ENCODE measurements at regions not wholly inside any gene's neighbourhood (a gene's known extent, or its start where the extent isn't known, plus 50 kb on each side); places are given as distances from the start of the nearest gene placed in this dataset.
"Not testable (repeated sequence)": the region's sequence is repeated elsewhere in the genome, so short reads cannot be mapped to it uniquely, and the experiment has no call there.

DNA sequence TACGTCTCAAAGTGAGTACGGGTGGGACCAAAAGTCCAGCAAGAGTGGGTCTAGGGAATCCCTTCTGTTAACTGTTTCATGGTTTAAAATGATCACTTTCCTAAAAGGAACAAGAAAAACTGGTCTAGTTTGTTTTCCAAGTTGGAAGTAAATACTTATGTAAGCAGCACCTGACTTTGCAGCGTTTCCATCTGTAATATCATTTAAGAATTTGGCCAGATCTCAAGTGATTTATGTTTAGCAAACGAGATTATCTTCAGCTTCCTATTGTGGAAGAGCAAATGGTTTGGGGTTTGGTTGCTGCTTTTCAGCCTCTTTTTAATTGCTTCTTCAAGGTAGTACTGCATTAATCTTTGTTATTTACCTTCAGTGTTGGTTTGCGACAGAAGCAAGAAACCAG lies 50.4 kb downstream of the FHIP1A start:
- H3K4me3 ChIP-seq (ENCODE audit: low read depth, low read length): no peak overlapping the region
- DNase-seq (ENCODE audit: low read depth): no peak

DNA sequence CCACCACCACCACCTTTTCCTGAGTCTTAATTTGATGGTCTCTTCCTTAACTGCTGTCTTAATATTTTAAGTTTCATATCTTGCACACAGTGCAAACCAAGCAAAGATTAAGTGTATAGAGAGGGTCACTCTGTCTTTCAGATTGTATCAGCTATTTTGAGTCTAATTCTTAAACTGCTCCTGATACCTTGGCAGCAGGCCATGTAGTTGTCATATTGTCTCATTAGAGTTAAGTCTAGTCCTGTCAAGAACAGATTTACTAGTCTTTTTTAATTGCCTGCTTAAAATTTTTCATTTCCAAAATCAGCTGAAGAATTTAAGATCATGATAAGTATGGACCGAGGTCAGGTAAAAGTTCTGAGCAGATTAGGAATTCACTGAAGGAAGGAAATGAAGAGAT lies 51.5 kb downstream of the FHIP1A start:
- H3K4me3 ChIP-seq (ENCODE audit: low read depth, low read length): no peak overlapping the region

DNA sequence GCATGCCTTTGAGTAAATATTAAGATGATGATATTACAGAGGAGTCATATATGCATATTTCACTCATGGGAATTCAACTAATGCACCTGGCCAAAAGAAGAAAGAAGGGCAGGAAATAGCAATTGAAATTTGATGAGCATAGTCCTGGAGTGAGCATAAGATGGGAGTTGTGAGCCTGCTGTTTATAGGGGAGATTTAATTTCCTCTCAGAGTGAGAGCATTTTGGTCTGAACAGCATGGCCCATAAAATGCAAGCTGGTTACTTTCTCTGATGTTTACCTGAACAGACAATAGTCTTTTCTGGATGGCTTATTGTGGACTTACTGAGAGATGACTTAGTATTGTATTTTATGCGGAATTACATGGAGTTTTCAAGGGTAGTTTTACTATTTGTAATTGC lies 53.6 kb downstream of the FHIP1A start:
- DNase-seq (ENCODE audit: low read depth): no peak

More for the DNA sequence above, 51.5 kb downstream of the FHIP1A start:
- DNase-seq (ENCODE audit: low read depth): no peak

DNA sequence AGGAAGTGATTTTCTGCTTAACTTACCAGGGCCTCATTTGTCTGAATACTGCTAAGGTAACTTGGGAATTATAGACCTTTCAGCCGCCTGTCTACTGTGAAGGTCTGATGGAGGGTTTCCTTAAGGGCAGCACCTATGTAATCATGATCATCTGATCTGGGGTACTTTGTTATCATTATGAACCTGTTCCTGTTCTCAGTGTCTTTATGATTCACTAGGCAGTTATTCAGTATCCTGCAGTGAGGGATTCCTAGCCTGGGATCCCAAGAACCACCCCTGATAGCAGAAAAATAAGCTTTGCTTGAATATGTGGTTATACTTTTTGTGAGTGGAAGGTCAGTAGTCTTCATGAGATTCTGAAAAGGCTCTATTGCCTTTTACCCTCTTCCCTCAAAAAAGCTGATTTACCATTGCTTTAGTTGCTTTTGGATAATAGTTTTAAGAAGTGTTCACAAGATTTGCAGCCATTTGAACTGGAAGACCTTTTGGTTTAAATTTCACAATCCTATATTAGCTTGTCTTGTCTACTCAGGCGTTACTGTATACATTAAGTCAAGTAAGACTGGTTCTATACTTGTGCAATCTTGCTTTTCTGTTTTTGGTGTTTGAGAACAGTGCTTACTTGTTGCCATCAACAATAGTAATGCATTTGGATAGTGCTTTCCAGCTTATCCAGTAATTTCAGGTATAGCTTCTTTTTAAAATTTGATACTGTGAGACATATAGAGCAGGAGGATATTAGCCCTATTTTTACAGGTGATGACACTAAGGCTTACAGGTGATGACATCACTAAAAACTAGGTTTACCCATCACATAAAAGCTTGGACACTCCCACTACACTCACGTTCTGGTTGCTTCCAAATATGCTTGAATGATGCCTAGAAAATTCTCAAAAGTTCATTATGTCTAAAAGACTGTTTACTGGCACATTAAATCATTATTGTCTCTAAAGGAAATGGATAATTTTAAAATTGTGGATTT lies 60.0 kb downstream of the FHIP1A start:
- H3K4me3 ChIP-seq (ENCODE audit: low read depth, low read length): no peak overlapping the region
- no peak for DNase-seq (ENCODE audit: low read depth)

More for the DNA sequence above, 53.6 kb downstream of the FHIP1A start:
- H3K4me3 ChIP-seq (ENCODE audit: low read depth, low read length): no peak overlapping the region

- no peak for DNase-seq (ENCODE audit: low read depth)
Measured at GRCh38 chr4:151469970-151470369, 61.0 kb downstream of the FHIP1A start.

GRCh38 chr4:151471728-151472127 lies 62.8 kb downstream of the FHIP1A start:
- H3K4me3 ChIP-seq (ENCODE audit: low read depth, low read length): no peak overlapping the region
- no peak for DNase-seq (ENCODE audit: low read depth)

More at GRCh38 chr4:151469970-151470369, 61.0 kb downstream of the FHIP1A start:
- H3K4me3 ChIP-seq (ENCODE audit: low read depth, low read length): no peak overlapping the region

- no peak overlapping the region for H3K4me3 ChIP-seq (ENCODE audit: low read depth, low read length)
- DNase-seq (ENCODE audit: low read depth): no peak
Measured at GRCh38 chr4:151472297-151472696, 63.3 kb downstream of the FHIP1A start.

- no peak for DNase-seq (ENCODE audit: low read depth)
Measured at GRCh38 chr4:151472711-151473110, 63.7 kb downstream of the FHIP1A start.

GRCh38 chr4:151473521-151474097 lies 64.6 kb downstream of the FHIP1A start:
- H3K4me3 ChIP-seq (ENCODE audit: low read depth, low read length): no peak overlapping the region
- DNase-seq (ENCODE audit: low read depth): no peak

More at GRCh38 chr4:151472711-151473110, 63.7 kb downstream of the FHIP1A start:
- no peak overlapping the region for H3K4me3 ChIP-seq (ENCODE audit: low read depth, low read length)

DNA sequence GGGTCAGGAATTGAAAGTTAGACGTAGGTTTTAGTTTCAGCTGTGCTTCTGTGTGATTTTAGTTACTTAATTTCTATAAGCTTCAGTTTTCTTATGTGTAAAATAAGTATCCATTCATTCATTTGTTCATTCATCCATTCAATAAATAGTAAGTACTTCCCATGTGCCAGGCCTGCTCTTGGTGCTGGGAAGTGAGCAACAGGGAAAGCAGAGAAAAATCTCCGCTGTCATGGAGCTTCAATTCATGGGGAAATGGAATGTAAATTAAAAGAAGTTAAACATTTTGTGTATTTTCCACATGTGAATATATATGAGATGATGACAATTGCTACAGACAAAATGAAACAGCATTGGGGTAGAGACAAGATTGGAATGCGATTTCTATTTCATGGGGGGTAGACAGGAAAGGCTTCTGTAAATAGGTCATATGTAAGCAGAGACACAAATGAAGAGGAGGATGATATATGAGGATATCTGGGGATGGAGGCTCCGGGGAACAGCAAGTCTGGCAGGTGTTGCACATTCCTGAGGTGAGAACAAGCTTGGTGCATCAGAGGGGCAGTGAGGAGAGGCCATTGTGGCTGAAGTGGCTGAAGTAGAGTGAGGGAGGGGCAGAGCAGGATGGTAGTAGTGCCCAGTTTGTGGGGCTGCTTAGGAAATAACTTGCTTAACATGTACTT lies 66.2 kb downstream of the FHIP1A start:
- no peak overlapping the region for H3K4me3 ChIP-seq (ENCODE audit: low read depth, low read length)
- no peak for DNase-seq (ENCODE audit: low read depth)

GRCh38 chr4:151481813-151482212 lies 72.8 kb downstream of the FHIP1A start:
- no peak overlapping the region for H3K4me3 ChIP-seq (ENCODE audit: low read depth, low read length)
- DNase-seq (ENCODE audit: low read depth): no peak

DNA sequence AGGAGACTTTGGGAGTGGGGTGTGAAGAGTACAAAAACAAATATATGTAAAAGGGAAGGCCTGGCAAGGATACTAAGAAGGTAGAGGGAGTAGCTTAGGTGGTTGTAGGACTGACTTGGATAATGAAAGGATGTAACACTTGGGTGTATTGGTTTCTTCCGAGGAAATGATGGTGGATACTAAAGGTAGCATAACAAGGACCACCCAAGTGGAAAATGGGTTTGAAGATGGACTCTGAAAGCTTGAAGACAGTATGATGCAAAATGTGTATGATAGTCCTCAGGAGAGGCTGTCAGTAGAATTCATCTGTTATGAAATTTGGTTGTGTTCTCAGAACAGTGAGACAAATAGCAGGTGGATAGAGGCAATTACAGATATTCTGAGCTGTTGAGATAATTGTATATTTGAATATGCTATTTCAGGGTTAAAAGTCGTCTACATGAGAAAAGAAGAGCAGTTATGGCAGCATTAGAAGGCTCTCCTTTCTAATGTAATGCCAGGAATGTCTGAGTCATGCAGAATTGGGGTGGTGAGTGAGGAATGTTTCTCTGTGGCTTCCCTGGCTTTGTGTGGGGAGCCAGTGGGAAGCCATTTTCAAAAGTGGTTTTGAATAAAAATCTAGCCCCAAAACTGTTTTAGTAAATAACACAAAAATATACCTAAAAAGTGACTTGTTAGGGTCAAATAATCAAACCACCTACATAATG lies 75.6 kb downstream of the FHIP1A start:
- no peak overlapping the region for H3K4me3 ChIP-seq (ENCODE audit: low read depth, low read length)
- DNase-seq (ENCODE audit: low read depth): peak; percentile 54

GRCh38 chr4:151485541-151486131 lies 76.7 kb downstream of the FHIP1A start:
- no peak for DNase-seq (ENCODE audit: low read depth)

DNA sequence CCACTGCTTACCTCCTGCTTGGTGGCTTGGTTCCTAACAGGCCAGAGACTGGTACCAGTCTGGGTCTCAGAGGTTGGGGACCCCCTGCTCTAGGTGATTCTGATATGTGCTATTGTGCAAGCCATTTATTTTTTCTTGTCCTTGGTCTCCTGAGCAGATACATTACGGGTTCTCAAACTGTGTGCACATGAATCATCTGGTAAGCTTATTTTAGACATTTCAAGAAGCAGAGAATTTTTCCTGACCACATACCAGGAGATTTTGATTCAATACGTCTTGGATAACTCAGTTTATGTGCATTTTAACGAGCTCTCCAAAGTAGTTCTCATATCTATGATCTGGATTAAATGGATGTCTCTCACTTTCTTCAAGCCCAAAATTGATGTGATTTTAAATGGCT lies 77.2 kb downstream of the FHIP1A start:
- no peak overlapping the region for H3K4me3 ChIP-seq (ENCODE audit: low read depth, low read length)
- no peak for DNase-seq (ENCODE audit: low read depth)

More at GRCh38 chr4:151485541-151486131, 76.7 kb downstream of the FHIP1A start:
- no peak overlapping the region for H3K4me3 ChIP-seq (ENCODE audit: low read depth, low read length)

DNA sequence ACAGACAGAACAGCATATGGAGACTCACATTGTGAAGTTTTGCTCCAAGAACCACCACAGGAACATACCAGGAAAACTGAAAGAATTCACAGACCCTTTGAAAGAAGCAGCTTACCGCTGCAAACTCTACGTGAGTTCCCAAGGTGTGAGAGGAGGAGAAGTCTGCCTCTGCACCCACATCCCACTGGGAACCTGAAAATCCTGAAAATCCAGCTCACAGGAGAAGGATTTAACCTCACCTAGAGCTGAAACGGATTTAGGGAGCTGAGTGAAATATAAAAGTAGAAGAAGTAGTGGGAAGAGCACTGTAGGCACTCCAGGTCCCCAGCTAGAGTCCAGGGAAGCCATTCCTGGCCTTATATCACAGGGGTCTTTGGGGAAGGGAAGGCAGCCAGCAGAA lies 80.0 kb downstream of the FHIP1A start:
- DNase-seq (ENCODE audit: low read depth): no peak
- H3K4me3 ChIP-seq (ENCODE audit: low read depth, low read length): no peak overlapping the region

GRCh38 chr4:151489462-151490203 lies 80.7 kb downstream of the FHIP1A start:
- H3K4me3 ChIP-seq (ENCODE audit: low read depth, low read length): no peak overlapping the region
- no peak for DNase-seq (ENCODE audit: low read depth)

GRCh38 chr4:151495612-151496011 lies 86.6 kb downstream of the FHIP1A start:
- DNase-seq (ENCODE audit: low read depth); H3K4me3 ChIP-seq (ENCODE audit: low read depth, low read length): not testable (repeated sequence)

GRCh38 chr4:151511548-151511947 lies 102.6 kb downstream of the FHIP1A start:
- not testable (repeated sequence) for DNase-seq (ENCODE audit: low read depth); H3K4me3 ChIP-seq (ENCODE audit: low read depth, low read length)

Data from skeletal muscle cell (primary cell).